GM12878 (cell line): ENCODE measurements at regions not wholly inside any gene's neighbourhood (a gene's known extent, or its start where the extent isn't known, plus 50 kb on each side); places are given as distances from the start of the nearest gene placed in this dataset.

Experiments
- ATAC-seq: fragments of 200-7000 bp; cut with Tn5 transposase; 3 replicates; pipeline ENCODE4 v1.9.1; 2020; ENCODE audit warnings: mild to moderate bottlenecking, moderate library complexity
- BruUV-seq: library from RNA; stranded (reverse); fragments of 400-500 nt; replicated peaks from 2 replicates; lab custom pipeline; 2021; lab: Mats Ljungman, UMichigan
- CTCF ChIA-PET: fragments of 300-600 bp; sonication (Branson Sonifier 250); formaldehyde crosslinking; extraction: SDS; loops from one replicate; lab custom pipeline; 2021; ENCODE audit warnings: inconsistent platforms; lab: Yijun Ruan, JAX
- POLR2A ChIA-PET: fragments of 350-600 bp; formaldehyde crosslinking; extraction: SDS; loops from one replicate; lab custom pipeline; 2021; ENCODE audit warnings: inconsistent platforms; lab: Charles Lee
- RAD21 ChIA-PET: fragments of 300-600 bp; sonication (Branson Sonifier 250); formaldehyde crosslinking; loops from one replicate; lab custom pipeline; 2023; ENCODE audit warnings: antibody characterized with exemption; ENCODE audit not compliant: unreplicated experiment; lab: Charles Lee
- SMC1A ChIA-PET: fragments of 300-600 bp; sonication (Branson Sonifier 250); formaldehyde crosslinking; loops from one replicate; lab custom pipeline; 2023; ENCODE audit not compliant: unreplicated experiment, uncharacterized antibody; lab: Charles Lee
- DNase-seq: peaks from one replicate; pipeline ENCODE4 v3.0.0-alpha.2; 2011; ENCODE audit warnings: low read depth, low spot score
- FAIRE-seq: peaks from 3 replicates; lab custom pipeline; 2011; peaks lifted over from hg19 to GRCh38; lab: Jason Lieb, UNC
- H2AFZ ChIP-seq: 2 replicates; pipeline ENCODE4 v1.6.0; 2011; ENCODE audit warnings: low read depth, low read length, control low read depth; ENCODE audit not compliant: control insufficient read depth
- H3K27ac ChIP-seq: 2 replicates; pipeline ENCODE4 v1.5.1; 2011; ENCODE audit warnings: control low read depth; ENCODE audit not compliant: control insufficient read depth, insufficient read depth
- H3K27me3 ChIP-seq, 2 experiments: replicated peaks in 1 of 2; 2 replicates each; pipeline versions ENCODE4 v1.6.0 to v1.6.1; 2011; ENCODE audit warnings: low read length in 1 of 2; ENCODE audit not compliant: control insufficient read depth in 2 of 2, insufficient read depth in 2 of 2
- H3K36me3 ChIP-seq, 2 experiments: 2 replicates each; pipeline ENCODE4 v1.5.1; 2011; ENCODE audit warnings: low read length in 1 of 2; ENCODE audit not compliant: control insufficient read depth in 2 of 2, insufficient read depth in 2 of 2
- H3K4me1 ChIP-seq: 2 replicates; pipeline ENCODE4 v1.6.1; 2011; ENCODE audit warnings: mild to moderate bottlenecking, low read length, moderate library complexity, mixed read lengths; ENCODE audit not compliant: control insufficient read depth, insufficient read depth
- H3K4me2 ChIP-seq: 2 replicates; pipeline ENCODE4 v1.6.0; 2011; ENCODE audit warnings: control low read depth; ENCODE audit not compliant: control insufficient read depth, insufficient read depth
- H3K4me3 ChIP-seq: fragments of 200-600 bp; sonication (generic); 2 replicates; pipeline ENCODE4 v1.5.1; 2016
- H3K79me2 ChIP-seq: 2 replicates; pipeline ENCODE4 v1.6.0; 2011; ENCODE audit warnings: low read length; ENCODE audit not compliant: control insufficient read depth, insufficient read depth
- H3K9ac ChIP-seq: 2 replicates; pipeline ENCODE4 v1.8.0; 2011; ENCODE audit warnings: low read length, control low read depth, mixed read lengths; ENCODE audit not compliant: control insufficient read depth, insufficient read depth
- H3K9me3 ChIP-seq: replicated peaks from 3 replicates; pipeline ENCODE4 v1.5.1; 2011; ENCODE audit warnings: mild to moderate bottlenecking, low read length; ENCODE audit not compliant: control insufficient read depth, insufficient read depth
- H4K20me1 ChIP-seq: 2 replicates; pipeline ENCODE4 v1.6.0; 2011; ENCODE audit not compliant: control insufficient read depth, insufficient read depth
- ATF7 ChIP-seq: fragments of 450-650 bp; IDR thresholded peaks from 2 replicates; pipeline ENCODE4 v1.6.1; 2016; ENCODE audit warnings: low read depth, mild to moderate bottlenecking
- EZH2 ChIP-seq: IDR thresholded peaks from 2 replicates; pipeline ENCODE4 v1.6.1; 2012; ENCODE audit warnings: low read depth, mild to moderate bottlenecking, control low read depth, inconsistent platforms, low read length, borderline replicate concordance; ENCODE audit not compliant: control insufficient read depth
- HCFC1 ChIP-seq: fragments of 150-350 bp; IDR thresholded peaks from 2 replicates; pipeline ENCODE4 v1.6.1; 2014; ENCODE audit warnings: low read length
- JUND ChIP-seq: IDR thresholded peaks from 2 replicates; pipeline ENCODE4 v1.6.1; 2012; ENCODE audit warnings: low read depth, mild to moderate bottlenecking, low read length, improper control_type of control experiment, moderate library complexity
- MEF2A ChIP-seq: IDR thresholded peaks from 2 replicates; pipeline ENCODE4 v1.6.1; 2011; ENCODE audit warnings: low read depth, mild to moderate bottlenecking, low read length, moderate library complexity; ENCODE audit not compliant: insufficient read depth
- MYB ChIP-seq: fragments of 150-350 bp; IDR thresholded peaks from 2 replicates; pipeline ENCODE4 v1.6.1; 2014; ENCODE audit warnings: mild to moderate bottlenecking, low read depth, low read length, borderline replicate concordance
- NBN ChIP-seq: fragments of 450-650 bp; IDR thresholded peaks from 2 replicates; pipeline ENCODE4 v1.6.1; 2016
- PAX5 ChIP-seq: IDR thresholded peaks from 2 replicates; pipeline ENCODE4 v1.6.1; 2011; ENCODE audit warnings: low read depth, low read length, borderline replicate concordance
- SRF ChIP-seq, 2 experiments: IDR thresholded peaks; 2 replicates each; pipeline ENCODE4 v1.6.1; 2011; ENCODE audit warnings: low read depth in 2 of 2, low read length in 2 of 2, mild to moderate bottlenecking in 1 of 2, moderate library complexity in 1 of 2
- STAT1 ChIP-seq: fragments of 450-650 bp; conservative IDR thresholded peaks from 2 replicates; pipeline ENCODE4 v1.6.1; 2014; ENCODE audit warnings: antibody characterized with exemption, mild to moderate bottlenecking
- STAT3 ChIP-seq: IDR thresholded peaks from 2 replicates; pipeline ENCODE4 v1.6.1; 2011; ENCODE audit warnings: low read depth, low read length, improper control_type of control experiment
- TCF7 ChIP-seq: IDR thresholded peaks from 2 replicates; pipeline ENCODE4 v1.6.1; 2014; ENCODE audit warnings: antibody characterized with exemption, borderline replicate concordance
- WRNIP1 ChIP-seq: IDR thresholded peaks from 2 replicates; pipeline ENCODE4 v1.6.1; 2011; ENCODE audit warnings: low read depth, low read length, improper control_type of control experiment, borderline replicate concordance
- ZNF207 ChIP-seq: fragments of 450-650 bp; IDR thresholded peaks from 2 replicates; pipeline ENCODE4 v1.6.1; 2014; ENCODE audit warnings: antibody characterized with exemption, mild to moderate bottlenecking, borderline replicate concordance
- ZSCAN29 ChIP-seq: fragments of 450-650 bp; IDR thresholded peaks from 2 replicates; pipeline ENCODE4 v1.6.1; 2017; ENCODE audit warnings: mild to moderate bottlenecking, moderate library complexity
- WGBS: methylation state at CpG from one replicate; pipeline ENCODE4 v1.1.6; 2016; ENCODE audit warnings: low lambda C conversion rate; ENCODE audit not compliant: insufficient replicate concordance, insufficient coverage; ENCODE audit errors: missing lambda C conversion rate; 5-methylcytosine and 5-hydroxymethylcytosine counted together
- in situ Hi-C: fragments of 300-500 bp; cut with MboI; formaldehyde crosslinking; loops from 9 replicates; pipeline ENCODE4 v1.14.3; 2018; ENCODE audit warnings: mixed read lengths
- intact Hi-C: fragments of 100-400 bp; cut with micrococcal nuclease; formaldehyde crosslinking; loops from one replicate; pipeline ENCODE4 v1.14.2; 2022; ENCODE audit not compliant: unreplicated experiment
- TF ChIP-seq, protein P1 (sequence below): fragments of 450-650 bp; IDR thresholded peaks from 2 replicates; pipeline ENCODE4 v1.6.1; 2016; ENCODE audit warnings: mild to moderate bottlenecking
- TF ChIP-seq, protein P2 (sequence below): fragments of 450-650 bp; IDR thresholded peaks from 2 replicates; pipeline ENCODE4 v1.6.1; 2016; ENCODE audit warnings: mild to moderate bottlenecking
- TF ChIP-seq, protein P3 (sequence below): fragments of 450-650 bp; IDR thresholded peaks from 2 replicates; pipeline ENCODE4 v1.6.1; 2014; ENCODE audit warnings: mild to moderate bottlenecking

DNA sequence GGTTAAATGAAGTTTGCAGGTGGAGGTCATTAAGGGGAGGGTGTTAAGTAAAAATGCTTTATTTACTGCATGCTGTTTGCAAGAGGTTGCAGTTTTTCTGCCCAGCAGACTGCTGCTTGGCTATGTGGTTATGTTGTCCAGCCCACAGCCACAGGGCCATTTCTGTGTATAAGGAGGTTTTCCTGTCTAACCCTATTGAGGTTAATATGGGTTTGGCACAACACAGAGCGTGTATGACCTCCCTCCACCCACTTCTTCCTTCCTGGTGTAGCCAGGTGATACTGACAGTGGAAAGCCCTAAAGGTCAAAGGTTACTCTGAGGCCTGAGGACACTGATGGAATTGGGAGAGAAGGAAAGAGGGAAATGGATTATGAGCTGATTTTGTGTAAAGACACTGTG is 253.7 kb upstream of the PWP1 start:
- POLR2A ChIA-PET, result no interaction called here

More for the DNA sequence above, 253.7 kb upstream of the PWP1 start:
- H3K36me3 ChIP-seq, result no peaks in the 10 kb centered on the region
- H3K4me1 ChIP-seq, result no peaks in the 10 kb centered on the region
- RAD21 ChIA-PET, result no interaction called here
- in situ Hi-C loops (no loop called here), intact Hi-C loops (no loop called here)
- H3K9me3 ChIP-seq, result no peaks in the 10 kb centered on the region
- no peaks in the 10 kb centered on the region for H3K79me2 ChIP-seq
- no peak overlapping the region for H3K4me2 ChIP-seq
- H3K4me3 ChIP-seq, result no peak overlapping the region
- BruUV-seq, result no TSS peak
- SMC1A ChIA-PET, result interaction anchor here (0.6 kb wide), 1 partner anchor 10 kb away, joined by 3 read pairs; no protein-coding TSS in a partner anchor
- no peak for DNase-seq
- whole genome bisulfite sequencing, result 8% methylated on average over 1 of the region's 1 CpG
- H3K27me3 ChIP-seq, result no peaks in the 10 kb centered on the region; a peak in 1 of 4 replicates
- H2AFZ ChIP-seq, result no peak overlapping the region
- no peak for ATAC-seq
- CTCF ChIA-PET, result no interaction called here
- FAIRE-seq, result no peak
- TF ChIP-seq STAT3 (no peak), PAX5 (no peak), STAT1 (no peak), WRNIP1 (no peak), EZH2 (no peak), ZNF207 (no peak), TCF7 (no peak), NBN (no peak), HCFC1 (no peak), SRF (IDR thresholded peaks at IDR 0.05; ENCODE audit: low read depth in 2 of 2, low read length in 2 of 2) (no peak), MEF2A (no peak), ZSCAN29 (no peak), JUND (no peak), ATF7 (no peak), MYB (no peak)
- TF ChIP-seq, protein P1, sequence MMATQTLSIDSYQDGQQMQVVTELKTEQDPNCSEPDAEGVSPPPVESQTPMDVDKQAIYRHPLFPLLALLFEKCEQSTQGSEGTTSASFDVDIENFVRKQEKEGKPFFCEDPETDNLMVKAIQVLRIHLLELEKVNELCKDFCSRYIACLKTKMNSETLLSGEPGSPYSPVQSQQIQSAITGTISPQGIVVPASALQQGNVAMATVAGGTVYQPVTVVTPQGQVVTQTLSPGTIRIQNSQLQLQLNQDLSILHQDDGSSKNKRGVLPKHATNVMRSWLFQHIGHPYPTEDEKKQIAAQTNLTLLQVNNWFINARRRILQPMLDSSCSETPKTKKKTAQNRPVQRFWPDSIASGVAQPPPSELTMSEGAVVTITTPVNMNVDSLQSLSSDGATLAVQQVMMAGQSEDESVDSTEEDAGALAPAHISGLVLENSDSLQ, result no peak
- TF ChIP-seq, protein P2, sequence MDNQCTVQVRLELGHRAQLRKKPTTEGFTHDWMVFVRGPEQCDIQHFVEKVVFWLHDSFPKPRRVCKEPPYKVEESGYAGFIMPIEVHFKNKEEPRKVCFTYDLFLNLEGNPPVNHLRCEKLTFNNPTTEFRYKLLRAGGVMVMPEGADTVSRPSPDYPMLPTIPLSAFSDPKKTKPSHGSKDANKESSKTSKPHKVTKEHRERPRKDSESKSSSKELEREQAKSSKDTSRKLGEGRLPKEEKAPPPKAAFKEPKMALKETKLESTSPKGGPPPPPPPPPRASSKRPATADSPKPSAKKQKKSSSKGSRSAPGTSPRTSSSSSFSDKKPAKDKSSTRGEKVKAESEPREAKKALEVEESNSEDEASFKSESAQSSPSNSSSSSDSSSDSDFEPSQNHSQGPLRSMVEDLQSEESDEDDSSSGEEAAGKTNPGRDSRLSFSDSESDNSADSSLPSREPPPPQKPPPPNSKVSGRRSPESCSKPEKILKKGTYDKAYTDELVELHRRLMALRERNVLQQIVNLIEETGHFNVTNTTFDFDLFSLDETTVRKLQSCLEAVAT, result no peak
- TF ChIP-seq, protein P3, sequence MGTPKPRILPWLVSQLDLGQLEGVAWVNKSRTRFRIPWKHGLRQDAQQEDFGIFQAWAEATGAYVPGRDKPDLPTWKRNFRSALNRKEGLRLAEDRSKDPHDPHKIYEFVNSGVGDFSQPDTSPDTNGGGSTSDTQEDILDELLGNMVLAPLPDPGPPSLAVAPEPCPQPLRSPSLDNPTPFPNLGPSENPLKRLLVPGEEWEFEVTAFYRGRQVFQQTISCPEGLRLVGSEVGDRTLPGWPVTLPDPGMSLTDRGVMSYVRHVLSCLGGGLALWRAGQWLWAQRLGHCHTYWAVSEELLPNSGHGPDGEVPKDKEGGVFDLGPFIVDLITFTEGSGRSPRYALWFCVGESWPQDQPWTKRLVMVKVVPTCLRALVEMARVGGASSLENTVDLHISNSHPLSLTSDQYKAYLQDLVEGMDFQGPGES, result no peak
- H4K20me1 ChIP-seq, result no peaks in the 10 kb centered on the region
- H3K27ac ChIP-seq, result no peak overlapping the region
- H3K9ac ChIP-seq, result no peak overlapping the region
